HepG2 (cell line): ENCODE measurements at regions not wholly inside any gene's neighbourhood (a gene's known extent, or its start where the extent isn't known, plus 50 kb on each side); places are given as distances from the start of the nearest gene placed in this dataset.

Experiments
- ATAC-seq: fragments of 200-7000 bp; cut with Tn5 transposase; 3 replicates; pipeline ENCODE4 v1.9.1; 2020; ENCODE audit warnings: mild to moderate bottlenecking, moderate library complexity
- BruUV-seq: library from RNA; stranded (reverse); fragments of 400-500 nt; replicated peaks from 2 replicates; lab custom pipeline; 2021; lab: Mats Ljungman, UMichigan
- CTCF ChIA-PET: fragments of 300-600 bp; formaldehyde crosslinking; extraction: SDS; loops from one replicate; lab custom pipeline; 2021; ENCODE audit warnings: low total read pairs, inconsistent platforms, low intra/inter-chr PET ratio; lab: Yijun Ruan, JAX
- POLR2A ChIA-PET: fragments of 350-600 bp; sonication (Branson Sonifier 250); formaldehyde crosslinking; loops from one replicate; lab custom pipeline; 2020; ENCODE audit warnings: antibody characterized with exemption, inconsistent platforms; lab: Yijun Ruan, JAX
- DNase-seq: peaks from one replicate; pipeline ENCODE4 v3.0.0-alpha.2; 2015; ENCODE audit warnings: low spot score
- FAIRE-seq: peaks from 3 replicates; lab custom pipeline; 2011; peaks lifted over from hg19 to GRCh38; lab: Jason Lieb, UNC
- H2AFZ ChIP-seq: one replicate; pipeline ENCODE4 v1.6.1; 2011; ENCODE audit warnings: low read length, inconsistent platforms
- H3K27ac ChIP-seq: fragments of 300-600 bp; 3 replicates; pipeline ENCODE4 v1.8.0; 2011; ENCODE audit warnings: mixed run types, mild to moderate bottlenecking, mixed read lengths, low read length, inconsistent platforms; ENCODE audit not compliant: insufficient read depth; ENCODE audit errors: extremely low read length
- H3K27me3 ChIP-seq, 2 experiments: fragments of 200-600 bp in 1 of 2; 2 replicates in 1 of 2; 3 replicates in 1 of 2; pipeline versions ENCODE4 v1.6.0 to v1.8.0; 2011; ENCODE audit warnings: low read length in 2 of 2, mild to moderate bottlenecking in 2 of 2, moderate library complexity in 2 of 2, inconsistent platforms in 1 of 2; ENCODE audit not compliant: insufficient read depth in 2 of 2, control insufficient read depth in 1 of 2
- H3K36me3 ChIP-seq, 2 experiments: fragments of 200-600 bp in 1 of 2; replicated peaks in 1 of 2; 2 replicates in 1 of 2; 3 replicates in 1 of 2; pipeline versions ENCODE4 v1.5.1 to v1.8.0; 2011; ENCODE audit warnings: low read length in 2 of 2, inconsistent platforms in 1 of 2; ENCODE audit not compliant: insufficient read depth in 2 of 2, control insufficient read depth in 1 of 2
- H3K4me1 ChIP-seq: 2 replicates; pipeline ENCODE4 v1.5.1; 2012; ENCODE audit warnings: low read length, inconsistent platforms; ENCODE audit not compliant: insufficient read depth
- H3K4me2 ChIP-seq: 2 replicates; pipeline ENCODE4 v1.6.0; 2011; ENCODE audit warnings: low read depth, low read length, inconsistent platforms
- H3K4me3 ChIP-seq, 3 experiments: fragments of 200-600 bp in 1 of 3; sonication (generic), shearing (Covaris generic) in 1 of 3; replicated peaks in 1 of 3; 2 replicates each; pipeline ENCODE4 v1.5.1; 2011 to 2016; ENCODE audit warnings: low read length in 3 of 3, inconsistent platforms in 2 of 3, low read depth in 2 of 3, mild to moderate bottlenecking in 2 of 3, control low read depth in 1 of 3, mixed read lengths in 1 of 3; ENCODE audit not compliant: insufficient read depth in 1 of 3
- H3K79me2 ChIP-seq: one replicate; pipeline ENCODE4 v1.6.1; 2011; ENCODE audit warnings: low read length, inconsistent platforms; ENCODE audit not compliant: insufficient read depth
- H3K9ac ChIP-seq: 2 replicates; pipeline ENCODE4 v1.6.0; 2011; ENCODE audit warnings: mild to moderate bottlenecking, low read depth, low read length, inconsistent platforms; ENCODE audit not compliant: insufficient read depth
- H3K9me3 ChIP-seq: 2 replicates; pipeline ENCODE4 v1.5.1; 2012; ENCODE audit warnings: mild to moderate bottlenecking, low read length
- H4K20me1 ChIP-seq: 2 replicates; pipeline ENCODE4 v1.6.0; 2011; ENCODE audit warnings: inconsistent platforms, mild to moderate bottlenecking, low read length, moderate library complexity; ENCODE audit not compliant: insufficient read depth
- CREM ChIP-seq, 2 experiments: sonication (generic) in 1 of 2; formaldehyde crosslinking in 1 of 2; IDR thresholded peaks; 2 replicates each; pipeline versions ENCODE4 v1.4.0 to v1.6.1; 2016 to 2020; ENCODE audit warnings: antibody characterized with exemption in 1 of 2, mild to moderate bottlenecking in 1 of 2, missing genetic modification reagents in 1 of 2
- GATA4 ChIP-seq: sonication (generic); IDR thresholded peaks from 2 replicates; pipeline ENCODE4 v1.6.1; 2016; ENCODE audit warnings: antibody characterized with exemption, low read depth, borderline replicate concordance
- IRF9 ChIP-seq: sonication (generic); formaldehyde crosslinking; IDR thresholded peaks from 2 replicates; pipeline ENCODE4 v1.8.0; 2022; ENCODE audit warnings: missing genetic modification reagents, mild to moderate bottlenecking, borderline replicate concordance
- MIER3 ChIP-seq: IDR thresholded peaks from 2 replicates; pipeline ENCODE4 v1.6.1; 2016; ENCODE audit warnings: missing compliant biosample characterization, borderline replicate concordance
- RAD51 ChIP-seq: fragments of 450-650 bp; IDR thresholded peaks from 2 replicates; pipeline ENCODE4 v1.6.1; 2016; ENCODE audit warnings: borderline replicate concordance
- SAP130 ChIP-seq: IDR thresholded peaks from 2 replicates; pipeline ENCODE4 v1.6.1; 2016; ENCODE audit warnings: low read depth
- SNAPC4 ChIP-seq: sonication (generic); formaldehyde crosslinking; IDR thresholded peaks from 2 replicates; pipeline ENCODE4 v1.4.0; 2020; ENCODE audit warnings: mild to moderate bottlenecking, missing genetic modification reagents
- SSRP1 ChIP-seq: IDR thresholded peaks from 2 replicates; pipeline ENCODE4 v1.6.1; 2016; ENCODE audit warnings: control low read depth
- USF2 ChIP-seq, 2 experiments: sonication (generic) in 1 of 2; formaldehyde crosslinking in 1 of 2; IDR thresholded peaks; 2 replicates each; pipeline versions ENCODE4 v1.5.1 to v1.6.1; 2011 to 2020; ENCODE audit warnings: borderline replicate concordance in 1 of 2, low read depth in 1 of 2, low read length in 1 of 2, mild to moderate bottlenecking in 1 of 2, missing genetic modification reagents in 1 of 2, moderate library complexity in 1 of 2
- ZNF121 ChIP-seq: sonication (generic); formaldehyde crosslinking; IDR thresholded peaks from 2 replicates; pipeline ENCODE4 v1.5.0; 2020; ENCODE audit warnings: mild to moderate bottlenecking, missing genetic modification reagents
- WGBS: methylation state at CpG from one replicate; pipeline ENCODE4 v1.1.6; 2017; ENCODE audit warnings: low lambda C conversion rate; 5-methylcytosine and 5-hydroxymethylcytosine counted together
- in situ Hi-C: cut with HindIII; loops from 2 replicates; pipeline ENCODE4 v1.10.0; 2017; ENCODE audit warnings: low pct_unique_long_range_greater_than_20kb; ENCODE audit not compliant: extremely low pct_ligation_motif_present
- intact Hi-C: fragments of 100-400 bp; cut with micrococcal nuclease; formaldehyde crosslinking; loops from one replicate; pipeline ENCODE4 v1.10.0; 2022; ENCODE audit not compliant: unreplicated experiment

- Histone ChIP-seq H3K9ac (no peak overlapping the region), H3K4me3 (no peak overlapping the region), H3K4me1 (no peaks in the 10 kb centered on the region), H4K20me1 (no peaks in the 10 kb centered on the region), H3K79me2 (no peaks in the 10 kb centered on the region), H3K36me3 (no peaks in the 10 kb centered on the region), H3K4me2 (no peak overlapping the region), H3K27ac (no peak overlapping the region)
- in situ Hi-C loops, result no loop called here
- no TSS peak for BruUV-seq
- CTCF ChIA-PET, result no interaction called here
- 1% methylated on average over 6 of the region's 6 CpGs for WGBS
- ATAC-seq, result no peak
- intact Hi-C loops, result no loop called here
- POLR2A ChIA-PET, result no interaction called here
- DNase-seq, result no peak
- TF ChIP-seq USF2 (IDR thresholded peaks at IDR 0.05; ENCODE audit: low read depth, low read length) (peak; percentile 36; the same call in 1 of the 2 replicates), USF2 (CRISPR knock-in tag; IDR thresholded peaks at IDR 0.05; ENCODE audit: borderline replicate concordance) (no peak), SAP130 (no peak), IRF9 (CRISPR knock-in tag) (no peak), RAD51 (peak; percentile 61; the same call in 1 of the 2 replicates)
- TF ChIP-seq, all 625 proteins: peak for 2
- no peak overlapping the region for H2AFZ ChIP-seq
- H3K9me3 ChIP-seq, result no peaks in the 10 kb centered on the region
- no peak for FAIRE-seq
- H3K27me3 ChIP-seq, result no peaks in the 10 kb centered on the region
These were observed 315.2 kb upstream of the CDH9 start for GRCh38 chr5:27353540-27353939.

GRCh38 chr5:27341342-27341741 is 303.0 kb upstream of the CDH9 start:
- in situ Hi-C loops (no loop called here), intact Hi-C loops (no loop called here)
- Histone ChIP-seq H3K27me3 (no peaks in the 10 kb centered on the region), H4K20me1 (no peaks in the 10 kb centered on the region), H2AFZ (no peak overlapping the region), H3K36me3 (no peaks in the 10 kb centered on the region), H3K27ac (no peak overlapping the region), H3K4me1 (no peaks in the 10 kb centered on the region), H3K4me2 (no peak overlapping the region), H3K9me3 (no peaks in the 10 kb centered on the region), H3K4me3 (no peak overlapping the region), H3K9ac (no peak overlapping the region), H3K79me2 (no peaks in the 10 kb centered on the region)
- DNase-seq (no peak), FAIRE-seq (no peak), ATAC-seq (no peak)
- BruUV-seq, result no TSS peak
- CTCF ChIA-PET, result no interaction called here
- POLR2A ChIA-PET, result no interaction called here
- TF ChIP-seq MIER3 (CRISPR knock-in tag) (no peak), ZNF121 (CRISPR knock-in tag) (no peak), CREM (IDR thresholded peaks at IDR 0.05) (no peak), CREM (CRISPR knock-in tag; IDR thresholded peaks at IDR 0.05) (no peak), GATA4 (no peak), SNAPC4 (CRISPR knock-in tag) (no peak), SSRP1 (CRISPR knock-in tag) (no peak)
